Smooth muscle cell (in vitro differentiated cells): ENCODE measurements at regions not wholly inside any gene's neighbourhood (a gene's known extent, or its start where the extent isn't known, plus 50 kb on each side); places are given as distances from the start of the nearest gene placed in this dataset.

Experiments used
- DNase-seq: peaks from one replicate; lab custom pipeline; 2025; ENCODE audit not compliant: unreplicated experiment; lab: John Stamatoyannopoulos, UW
- H2AFZ ChIP-seq: fragments of 200-600 bp; sonication (generic); 2 replicates; pipeline ENCODE4 v1.6.0; 2016; ENCODE audit warnings: antibody characterized with exemption, low read depth, mild to moderate bottlenecking
- H3F3A ChIP-seq: fragments of 200-600 bp; sonication (generic); 2 replicates; pipeline ENCODE4 v1.6.0; 2017; ENCODE audit warnings: antibody characterized with exemption, low read depth
- H3K27ac ChIP-seq: fragments of 200-600 bp; sonication (generic); 2 replicates; pipeline ENCODE4 v1.5.1; 2016; ENCODE audit warnings: low read depth, mild to moderate bottlenecking
- H3K27me3 ChIP-seq: fragments of 200-600 bp; sonication (generic); 2 replicates; pipeline ENCODE4 v1.6.1; 2016; ENCODE audit warnings: low read depth, mild to moderate bottlenecking
- H3K36me3 ChIP-seq: fragments of 200-600 bp; sonication (generic); 2 replicates; pipeline ENCODE4 v1.5.1; 2016; ENCODE audit warnings: low read depth
- H3K4me1 ChIP-seq: fragments of 200-600 bp; sonication (generic); 2 replicates; pipeline ENCODE4 v1.5.1; 2016; ENCODE audit warnings: low read depth
- H3K4me2 ChIP-seq: fragments of 200-600 bp; sonication (generic); 2 replicates; pipeline ENCODE4 v1.6.0; 2016; ENCODE audit warnings: mild to moderate bottlenecking
- H3K4me3 ChIP-seq: fragments of 200-600 bp; sonication (generic); 2 replicates; pipeline ENCODE4 v1.5.1; 2016; ENCODE audit warnings: mild to moderate bottlenecking
- H3K79me2 ChIP-seq: fragments of 200-600 bp; sonication (generic); 2 replicates; pipeline ENCODE4 v1.6.0; 2016; ENCODE audit warnings: low read depth, mild to moderate bottlenecking
- H3K9ac ChIP-seq: fragments of 200-600 bp; sonication (generic); 2 replicates; pipeline ENCODE4 v1.6.0; 2016; ENCODE audit warnings: low read depth
- H3K9me3 ChIP-seq: fragments of 200-600 bp; sonication (generic); replicated peaks from 2 replicates; pipeline ENCODE4 v1.5.1; 2016; ENCODE audit warnings: low read depth
- H4K20me1 ChIP-seq: fragments of 200-600 bp; sonication (generic); 2 replicates; pipeline ENCODE4 v1.6.0; 2016; ENCODE audit warnings: low read depth
- WGBS: methylation state at CpG from one replicate; pipeline ENCODE4 v1.1.7; 2016; ENCODE audit warnings: low lambda C conversion rate; 5-methylcytosine and 5-hydroxymethylcytosine counted together
- TF ChIP-seq, protein P1 (sequence below): fragments of 200-600 bp; sonication (generic); IDR thresholded peaks from 2 replicates; pipeline ENCODE4 v1.5.1; 2017; ENCODE audit warnings: borderline replicate concordance, mild to moderate bottlenecking, antibody characterized with exemption; ENCODE audit not compliant: insufficient read depth, poor library complexity, severe bottlenecking

DNA sequence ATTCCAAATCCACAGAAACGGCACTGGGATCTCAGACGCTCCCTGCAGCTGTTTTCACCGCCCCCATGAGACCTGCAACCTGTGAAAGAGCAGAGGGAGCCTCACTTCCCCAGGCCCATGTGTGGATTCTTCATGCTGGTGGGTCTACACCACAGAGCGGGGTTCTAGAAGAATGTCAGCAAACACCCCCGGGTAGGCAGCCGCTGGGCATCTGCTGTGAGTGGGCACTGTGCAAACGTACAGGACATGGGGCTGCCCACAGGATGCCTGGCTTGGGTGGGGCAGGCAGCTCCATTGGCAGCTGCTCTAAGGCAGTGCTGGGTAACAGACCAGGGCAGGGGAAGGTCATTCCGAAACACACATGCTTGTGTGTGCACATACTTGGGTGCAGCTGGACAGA lies 174.9 kb downstream of the RBFOX3 start:
- Histone ChIP-seq H3K4me1 (no peaks in the 10 kb centered on the region), H3K9me3 (no peaks in the 10 kb centered on the region), H2AFZ (no peak overlapping the region), H3K4me2 (no peak overlapping the region), H3K9ac (no peak overlapping the region), H3K27me3 (peaks cover 3% of the 10 kb centered on the region), H3K36me3 (no peaks in the 10 kb centered on the region), H3F3A (no peaks in the 10 kb centered on the region), H3K27ac (no peak overlapping the region), H3K4me3 (no peak overlapping the region), H3K79me2 (no peaks in the 10 kb centered on the region), H4K20me1 (no peaks in the 10 kb centered on the region)
- TF ChIP-seq, protein P1, sequence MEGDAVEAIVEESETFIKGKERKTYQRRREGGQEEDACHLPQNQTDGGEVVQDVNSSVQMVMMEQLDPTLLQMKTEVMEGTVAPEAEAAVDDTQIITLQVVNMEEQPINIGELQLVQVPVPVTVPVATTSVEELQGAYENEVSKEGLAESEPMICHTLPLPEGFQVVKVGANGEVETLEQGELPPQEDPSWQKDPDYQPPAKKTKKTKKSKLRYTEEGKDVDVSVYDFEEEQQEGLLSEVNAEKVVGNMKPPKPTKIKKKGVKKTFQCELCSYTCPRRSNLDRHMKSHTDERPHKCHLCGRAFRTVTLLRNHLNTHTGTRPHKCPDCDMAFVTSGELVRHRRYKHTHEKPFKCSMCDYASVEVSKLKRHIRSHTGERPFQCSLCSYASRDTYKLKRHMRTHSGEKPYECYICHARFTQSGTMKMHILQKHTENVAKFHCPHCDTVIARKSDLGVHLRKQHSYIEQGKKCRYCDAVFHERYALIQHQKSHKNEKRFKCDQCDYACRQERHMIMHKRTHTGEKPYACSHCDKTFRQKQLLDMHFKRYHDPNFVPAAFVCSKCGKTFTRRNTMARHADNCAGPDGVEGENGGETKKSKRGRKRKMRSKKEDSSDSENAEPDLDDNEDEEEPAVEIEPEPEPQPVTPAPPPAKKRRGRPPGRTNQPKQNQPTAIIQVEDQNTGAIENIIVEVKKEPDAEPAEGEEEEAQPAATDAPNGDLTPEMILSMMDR: no peak
- 90% methylated on average over 8 of the region's 8 CpGs for WGBS
- no peak for DNase-seq

DNA sequence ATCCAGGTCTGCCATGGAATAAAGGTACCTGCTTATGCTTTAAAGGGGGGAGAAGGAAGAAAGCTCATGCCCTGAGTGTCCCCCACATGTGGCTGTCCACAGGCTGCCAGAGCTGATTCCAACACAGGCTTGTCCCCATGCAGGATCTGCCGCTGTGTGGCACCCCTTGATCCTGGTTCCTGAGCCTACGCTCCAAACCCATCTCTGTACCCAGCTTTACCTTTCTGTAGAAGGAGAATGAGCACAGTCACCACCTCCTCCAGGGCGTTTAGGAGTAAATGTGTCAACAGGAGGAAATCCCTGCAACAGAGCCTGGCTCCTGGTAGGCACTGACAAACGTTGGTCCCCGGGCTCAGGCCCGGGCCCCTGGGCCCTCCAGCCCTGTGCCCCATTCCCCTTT lies 175.6 kb downstream of the RBFOX3 start:
- Histone ChIP-seq H4K20me1 (no peaks in the 10 kb centered on the region), H3K4me1 (no peaks in the 10 kb centered on the region), H2AFZ (no peak overlapping the region), H3K27me3 (peaks cover 3% of the 10 kb centered on the region), H3K4me3 (no peak overlapping the region), H3K79me2 (no peaks in the 10 kb centered on the region), H3K36me3 (no peaks in the 10 kb centered on the region), H3K4me2 (no peak overlapping the region), H3K9ac (no peak overlapping the region), H3F3A (no peaks in the 10 kb centered on the region), H3K9me3 (no peaks in the 10 kb centered on the region), H3K27ac (no peak overlapping the region)
- TF ChIP-seq, protein P1: no peak
- WGBS: 87% methylated on average over 6 of the region's 6 CpGs
- no peak for DNase-seq

DNA sequence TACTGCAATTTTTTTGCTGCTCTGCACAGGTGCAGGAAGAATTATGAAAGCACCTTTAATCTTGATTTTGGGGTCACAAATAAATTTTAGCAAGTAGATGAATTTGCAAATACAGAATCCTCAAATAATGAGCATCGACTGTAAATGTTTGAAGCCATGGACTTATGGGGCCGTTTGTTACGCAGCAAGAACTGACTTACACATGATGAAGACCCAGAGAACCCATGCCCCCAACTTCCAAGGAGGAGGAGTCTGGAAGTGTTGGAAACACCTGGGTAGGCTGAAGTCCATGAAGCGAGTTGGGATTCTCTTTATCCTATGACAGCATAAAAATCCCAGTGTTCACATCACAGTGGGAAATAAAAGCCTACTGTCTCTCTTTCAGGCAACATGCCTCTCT lies 176.6 kb downstream of the RBFOX3 start:
- 95% methylated on average over 4 of the region's 4 CpGs for WGBS
- Histone ChIP-seq H3K27me3 (peaks cover 3% of the 10 kb centered on the region), H3K27ac (no peak overlapping the region), H3K9me3 (no peaks in the 10 kb centered on the region), H2AFZ (no peak overlapping the region), H3K79me2 (no peaks in the 10 kb centered on the region), H4K20me1 (no peaks in the 10 kb centered on the region), H3F3A (no peaks in the 10 kb centered on the region), H3K9ac (no peak overlapping the region), H3K4me3 (no peak overlapping the region), H3K4me2 (no peak overlapping the region), H3K4me1 (no peaks in the 10 kb centered on the region), H3K36me3 (no peaks in the 10 kb centered on the region)
- no peak for DNase-seq
- TF ChIP-seq, protein P1: no peak

DNA sequence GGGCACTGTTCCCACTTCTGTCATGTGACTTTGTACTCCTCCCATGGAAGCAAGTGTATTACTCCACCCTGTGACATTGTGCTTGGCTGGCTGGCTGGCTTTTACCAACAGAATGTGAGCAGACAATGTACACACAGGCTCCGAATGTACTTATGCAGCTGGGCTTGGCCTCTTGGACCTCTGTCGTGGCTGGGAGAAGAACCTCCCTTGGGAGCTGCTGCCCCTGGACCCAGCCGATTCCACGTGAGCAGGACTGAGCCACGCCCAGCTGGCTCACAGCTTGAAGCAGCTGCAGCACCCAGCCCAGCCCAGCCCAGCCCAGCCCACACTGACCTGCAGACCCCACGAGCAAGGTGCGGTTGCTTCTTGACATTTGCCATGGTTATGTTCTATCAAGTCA lies 177.5 kb downstream of the RBFOX3 start:
- DNase-seq: no peak
- Histone ChIP-seq H2AFZ (no peak overlapping the region), H3K27ac (no peak overlapping the region), H3K9ac (no peak overlapping the region), H3K79me2 (no peaks in the 10 kb centered on the region), H3F3A (no peaks in the 10 kb centered on the region), H3K4me3 (no peak overlapping the region), H3K4me1 (no peaks in the 10 kb centered on the region), H3K4me2 (no peak overlapping the region), H3K27me3 (peaks cover 3% of the 10 kb centered on the region), H3K36me3 (no peaks in the 10 kb centered on the region), H3K9me3 (no peaks in the 10 kb centered on the region), H4K20me1 (no peaks in the 10 kb centered on the region)
- TF ChIP-seq, protein P1: no peak
- WGBS: 86% methylated on average over 7 of the region's 7 CpGs
